AG04450 (cell line): ENCODE measurements at regions not wholly inside any gene's neighbourhood (a gene's known extent, or its start where the extent isn't known, plus 50 kb on each side); places are given as distances from the start of the nearest gene placed in this dataset.

ENCODE experiments used
- CTCF ChIA-PET: fragments of 300-600, 350-600 bp; formaldehyde crosslinking; extraction: SDS; loops from one replicate; lab custom pipeline; 2022; ENCODE audit warnings: antibody characterized with exemption, inconsistent platforms; lab: Charles Lee
- POLR2A ChIA-PET: fragments of 350-600 bp; formaldehyde crosslinking; extraction: SDS; loops from one replicate; lab custom pipeline; 2021; ENCODE audit warnings: antibody characterized with exemption, inconsistent platforms; lab: Yijun Ruan, JAX
- DNase-seq: peaks from one replicate; pipeline ENCODE4 v3.0.0-alpha.2; 2011; ENCODE audit warnings: low read depth, low spot score
- H3K27ac ChIP-seq: one replicate; pipeline ENCODE4 v1.5.1; 2012; ENCODE audit warnings: low read depth, low read length, control low read depth
- H3K27me3 ChIP-seq: one replicate; pipeline ENCODE4 v1.6.0; 2012; ENCODE audit warnings: low read length; ENCODE audit not compliant: control insufficient read depth, insufficient read depth
- H3K4me3 ChIP-seq: 2 replicates; pipeline ENCODE4 v1.5.1; 2011; ENCODE audit warnings: mild to moderate bottlenecking, low read depth, low read length, control low read depth
- H3K9me3 ChIP-seq: 2 replicates; pipeline ENCODE4 v1.5.1; 2012; ENCODE audit warnings: low read length; ENCODE audit not compliant: control insufficient read depth, insufficient read depth
- CTCF ChIP-seq: IDR thresholded peaks from 2 replicates; pipeline ENCODE4 v1.5.1; 2011; ENCODE audit warnings: low read depth, low read length, control low read depth, inconsistent platforms

GRCh38 chr12:67843257-67843656 is 146.0 kb upstream of the IFNG-AS1 start:
- H3K27ac ChIP-seq = no peak overlapping the region
- no peak for DNase-seq
- H3K4me3 ChIP-seq = no peak overlapping the region
- POLR2A ChIA-PET = no interaction called here
- H3K27me3 ChIP-seq = no peaks in the 10 kb centered on the region
- TF ChIP-seq CTCF = no peak
- no peaks in the 10 kb centered on the region for H3K9me3 ChIP-seq
- CTCF ChIA-PET = no interaction called here

GRCh38 chr12:67852701-67853100 is 136.5 kb upstream of the IFNG-AS1 start:
- POLR2A ChIA-PET = no interaction called here
- CTCF ChIA-PET = no interaction called here

GRCh38 chr12:67853204-67853603 is 136.0 kb upstream of the IFNG-AS1 start:
- Histone ChIP-seq H3K27ac (no peak overlapping the region), H3K9me3 (peaks cover 4% of the 10 kb centered on the region; the same call in 1 of the 2 replicates), H3K27me3 (no peaks in the 10 kb centered on the region), H3K4me3 (no peak overlapping the region)
- ChIA-PET POLR2A (no interaction called here), CTCF (no interaction called here)
- DNase-seq = no peak
- TF ChIP-seq CTCF = no peak

More at GRCh38 chr12:67852701-67853100, 136.5 kb upstream of the IFNG-AS1 start:
- no peak for DNase-seq
- Histone ChIP-seq H3K4me3 (no peak overlapping the region), H3K27me3 (no peaks in the 10 kb centered on the region), H3K9me3 (peaks cover 4% of the 10 kb centered on the region; the same call in 1 of the 2 replicates), H3K27ac (no peak overlapping the region)
- no peak for TF ChIP-seq CTCF

GRCh38 chr12:67854351-67854750 is 134.9 kb upstream of the IFNG-AS1 start:
- no peak for TF ChIP-seq CTCF
- Histone ChIP-seq H3K27ac (no peak overlapping the region), H3K9me3 (peaks cover 3% of the 10 kb centered on the region; the same call in 1 of the 2 replicates), H3K27me3 (no peaks in the 10 kb centered on the region), H3K4me3 (no peak overlapping the region)
- DNase-seq = no peak
- CTCF ChIA-PET = no interaction called here
- POLR2A ChIA-PET = no interaction called here

GRCh38 chr12:67855103-67855502 is 134.1 kb upstream of the IFNG-AS1 start:
- H3K4me3 ChIP-seq = no peak overlapping the region
- DNase-seq = no peak
- ChIA-PET POLR2A (no interaction called here), CTCF (no interaction called here)
- no peak overlapping the region for H3K27ac ChIP-seq
- no peaks in the 10 kb centered on the region for H3K27me3 ChIP-seq
- H3K9me3 ChIP-seq = no peaks in the 10 kb centered on the region
- TF ChIP-seq CTCF = no peak
